Fibroblast of the aortic adventitia (primary cell): ENCODE measurements at regions not wholly inside any gene's neighbourhood (a gene's known extent, or its start where the extent isn't known, plus 50 kb on each side); places are given as distances from the start of the nearest gene placed in this dataset.
"Not testable (repeated sequence)": the region's sequence is repeated elsewhere in the genome, so short reads cannot be mapped to it uniquely, and the experiment has no call there.

Experiments used
- DNase-seq: peaks from one replicate; pipeline ENCODE4 v3.0.0-alpha.2; 2010; ENCODE audit warnings: low read depth
- H3K4me3 ChIP-seq: 2 replicates; pipeline ENCODE4 v1.5.1; 2011; ENCODE audit warnings: low read depth, mild to moderate bottlenecking, control low read depth, low read length, moderate library complexity
- CTCF ChIP-seq: IDR thresholded peaks from 2 replicates; pipeline ENCODE4 v1.5.1; 2011; ENCODE audit warnings: mild to moderate bottlenecking, low read length, control low read depth, inconsistent platforms; ENCODE audit not compliant: insufficient read depth

GRCh38 chr9:106146886-106147285, 452.5 kb downstream of the TMEM38B start:
- no peak for TF ChIP-seq CTCF
- no peak for DNase-seq
- no peak overlapping the region for H3K4me3 ChIP-seq

DNA sequence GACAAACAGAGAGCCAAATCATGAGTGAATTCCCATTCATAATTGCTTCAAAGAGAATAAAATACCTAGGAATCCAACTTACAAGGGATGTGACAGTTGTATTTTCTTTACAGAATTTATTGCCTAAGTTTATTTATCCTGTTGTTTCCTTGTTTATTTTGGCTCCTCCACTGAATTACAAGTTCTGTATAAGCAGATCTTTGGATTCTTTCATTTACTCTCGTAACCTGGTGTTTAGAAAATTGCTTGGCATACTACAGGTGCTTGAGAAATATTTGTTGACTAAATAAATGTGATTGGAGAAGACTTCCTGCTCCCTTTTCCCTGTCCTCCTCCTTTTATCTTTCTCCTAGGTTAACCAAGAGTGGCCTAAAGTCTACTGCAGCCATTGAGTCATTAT, 455.6 kb downstream of the TMEM38B start:
- no peak for DNase-seq

DNA sequence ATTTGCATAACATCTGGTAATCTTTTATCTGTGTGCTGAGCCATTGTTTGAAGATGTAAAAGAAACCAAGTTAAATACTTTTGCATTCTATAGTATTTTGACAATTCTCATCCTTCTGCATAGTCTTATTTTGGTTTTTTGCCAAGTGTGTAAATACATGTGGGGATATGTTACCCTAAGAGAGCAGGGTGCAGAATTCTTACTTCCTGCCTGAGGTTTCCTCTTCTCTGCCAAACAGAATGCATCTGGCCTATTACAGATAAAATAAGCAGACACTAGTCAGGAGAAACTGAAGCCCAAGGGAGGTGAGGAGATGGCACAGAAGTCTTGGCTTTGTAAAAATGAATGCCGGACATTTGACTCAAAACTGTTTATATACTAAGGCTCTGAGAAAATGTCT, 462.1 kb downstream of the TMEM38B start:
- no peak for DNase-seq
- H3K4me3 ChIP-seq: no peak overlapping the region

More for the DNA sequence above, 455.6 kb downstream of the TMEM38B start:
- H3K4me3 ChIP-seq: no peak overlapping the region
- no peak for TF ChIP-seq CTCF

GRCh38 chr9:106172265-106172664, 477.9 kb downstream of the TMEM38B start:
- no peak for TF ChIP-seq CTCF
- H3K4me3 ChIP-seq: no peak overlapping the region
- DNase-seq: no peak

More for the DNA sequence above, 462.1 kb downstream of the TMEM38B start:
- TF ChIP-seq CTCF: no peak

DNA sequence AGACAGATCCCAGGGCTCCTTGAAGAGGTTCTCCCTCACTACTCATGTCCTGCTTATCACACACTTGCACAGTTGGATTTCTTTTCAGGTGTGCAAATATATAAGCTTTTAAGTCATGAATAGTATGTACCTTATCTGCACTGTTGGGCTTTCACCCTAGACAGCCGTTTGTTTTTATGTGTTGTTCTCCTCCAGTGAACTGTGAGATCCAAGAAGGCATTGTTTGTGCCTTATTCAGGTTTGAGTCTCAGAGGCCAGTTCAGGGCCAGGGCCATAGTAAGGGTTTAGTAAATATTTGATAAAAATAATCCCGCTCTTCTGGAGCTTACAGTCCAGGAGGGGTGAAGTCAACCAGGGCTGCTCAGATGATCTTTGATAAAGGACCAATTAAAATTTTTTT, 480.0 kb downstream of the TMEM38B start:
- H3K4me3 ChIP-seq: no peak overlapping the region
- no peak for TF ChIP-seq CTCF
- no peak for DNase-seq

DNA sequence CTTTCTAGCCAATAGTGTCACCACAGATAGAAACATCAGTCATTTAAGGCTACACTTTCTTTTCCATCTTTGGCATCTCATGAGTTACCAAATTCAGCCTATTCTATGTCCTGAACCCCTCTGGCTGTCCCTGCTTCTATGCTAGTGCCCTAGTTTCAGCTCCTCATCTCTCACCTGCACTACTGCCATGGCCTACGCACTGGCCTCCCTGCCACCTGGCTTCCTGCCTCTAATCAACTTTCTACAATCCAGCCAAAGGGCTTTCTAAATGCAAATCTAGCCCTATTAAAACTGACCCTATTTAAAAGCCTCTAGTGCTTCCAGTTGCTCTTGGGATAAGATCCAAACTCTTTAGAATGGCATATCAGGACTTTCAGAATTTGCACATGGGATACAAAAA, 482.9 kb downstream of the TMEM38B start:
- TF ChIP-seq CTCF: no peak
- no peak overlapping the region for H3K4me3 ChIP-seq
- DNase-seq: no peak

- no peak for DNase-seq
- no peak overlapping the region for H3K4me3 ChIP-seq
- TF ChIP-seq CTCF: no peak
These were observed 484.9 kb downstream of the TMEM38B start for GRCh38 chr9:106179191-106179590.

GRCh38 chr9:106203815-106204516, 509.6 kb downstream of the TMEM38B start:
- DNase-seq, H3K4me3 ChIP-seq: not testable (repeated sequence)
